GM12891 (cell line): ENCODE measurements at regions not wholly inside any gene's neighbourhood (a gene's known extent, or its start where the extent isn't known, plus 50 kb on each side); places are given as distances from the start of the nearest gene placed in this dataset.
A peak's percentile ranks its signal among the peaks of the same experiment; 100 is the strongest.

Experiments
- DNase-seq: peaks from one replicate; pipeline ENCODE4 v3.0.0; 2011; ENCODE audit warnings: low spot score; ENCODE audit not compliant: insufficient read length
- FAIRE-seq: peaks from 2 replicates; lab custom pipeline; 2011; peaks lifted over from hg19 to GRCh38; lab: Jason Lieb, UNC
- PAX5 ChIP-seq: IDR thresholded peaks from 2 replicates; pipeline ENCODE4 v1.6.1; 2011; ENCODE audit warnings: low read length, moderate library complexity, mild to moderate bottlenecking; ENCODE audit not compliant: insufficient read depth, severe bottlenecking
- POLR2A ChIP-seq: IDR thresholded peaks from 2 replicates; pipeline ENCODE4 v1.6.1; 2011; ENCODE audit warnings: low read depth, low read length, control low read depth
- POLR2AphosphoS5 ChIP-seq: IDR thresholded peaks from 2 replicates; pipeline ENCODE4 v1.6.1; 2011; ENCODE audit warnings: low read depth, low read length, control low read depth
- POU2F2 ChIP-seq: IDR thresholded peaks from 2 replicates; pipeline ENCODE4 v1.6.1; 2011; ENCODE audit warnings: low read depth, mild to moderate bottlenecking, control low read depth, low read length, moderate library complexity
- SPI1 ChIP-seq: IDR thresholded peaks from 2 replicates; pipeline ENCODE4 v1.6.1; 2011; ENCODE audit warnings: low read depth, low read length, control low read depth
- TAF1 ChIP-seq: IDR thresholded peaks from 2 replicates; pipeline ENCODE4 v1.6.1; 2011; ENCODE audit warnings: low read depth, low read length, control low read depth

GRCh38 chr12:115758877-115759620 lies 518.4 kb downstream of the MED13L start:
- TF ChIP-seq POLR2AphosphoS5: no peak
- no peak for TF ChIP-seq POU2F2
- no peak for FAIRE-seq
- DNase-seq: no peak

- no peak for TF ChIP-seq TAF1
- no peak for DNase-seq
- FAIRE-seq: no peak
Observed at GRCh38 chr12:115758183-115758582, 519.3 kb downstream of the MED13L start.

DNA sequence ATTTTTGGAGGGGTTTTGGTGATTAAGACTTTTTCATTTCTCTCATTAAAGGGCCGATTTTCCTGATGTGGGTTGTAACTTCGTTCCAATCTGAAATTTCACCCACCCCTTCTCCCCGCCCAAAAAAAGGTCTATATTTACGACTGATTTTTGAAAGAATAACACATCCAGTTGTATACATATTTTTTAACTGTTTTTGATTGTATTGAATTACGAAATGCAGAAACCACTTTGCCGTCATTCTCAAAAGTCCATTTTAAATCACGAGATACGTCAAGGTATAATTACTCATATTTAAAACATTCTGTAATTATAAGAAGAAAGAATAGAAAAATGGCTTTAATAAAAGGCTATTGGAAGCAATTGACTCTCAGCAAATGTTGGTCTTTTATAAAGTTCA lies 520.7 kb downstream of the MED13L start:
- FAIRE-seq: no peak
- no peak for DNase-seq
- no peak for TF ChIP-seq POLR2AphosphoS5
- TF ChIP-seq POLR2A: no peak
- no peak for TF ChIP-seq PAX5
- TF ChIP-seq POU2F2: no peak
- no peak for TF ChIP-seq SPI1
- no peak for TF ChIP-seq TAF1

DNA sequence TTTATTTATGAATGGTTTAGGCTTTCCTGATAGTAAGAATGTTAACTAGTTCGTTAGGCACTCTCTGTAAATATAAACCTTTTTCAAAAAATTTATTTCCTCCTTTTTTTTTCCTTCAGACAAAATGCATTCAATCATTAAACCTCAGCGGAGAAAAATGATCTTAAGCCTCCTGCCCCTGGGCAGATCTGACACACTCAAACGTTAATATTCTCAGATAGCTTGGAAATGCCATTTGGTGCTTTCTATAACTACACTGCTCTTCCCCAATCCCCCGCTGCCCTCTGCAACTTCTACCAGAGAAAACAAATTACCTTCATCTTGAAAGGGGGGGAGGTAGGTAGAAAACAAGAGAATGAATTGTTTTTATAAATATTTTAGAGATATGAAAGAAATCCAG lies 521.2 kb downstream of the MED13L start:
- TF ChIP-seq POLR2A: no peak
- no peak for TF ChIP-seq TAF1
- TF ChIP-seq POU2F2: no peak
- no peak for TF ChIP-seq POLR2AphosphoS5
- TF ChIP-seq PAX5: no peak
- no peak for TF ChIP-seq SPI1
- FAIRE-seq: no peak
- no peak for DNase-seq

- no peak for DNase-seq
- TF ChIP-seq PAX5 (no peak), POLR2A (no peak), POU2F2 (no peak), SPI1 (no peak), TAF1 (no peak), POLR2AphosphoS5 (no peak)
- FAIRE-seq: no peak
Observed at GRCh38 chr12:115755725-115756085, 521.8 kb downstream of the MED13L start.

GRCh38 chr12:115755061-115755724 lies 522.3 kb downstream of the MED13L start:
- DNase-seq (no peak), FAIRE-seq (no peak)
- TF ChIP-seq POU2F2 (no peak), POLR2A (no peak), SPI1 (no peak), PAX5 (no peak), POLR2AphosphoS5 (no peak), TAF1 (no peak)

DNA sequence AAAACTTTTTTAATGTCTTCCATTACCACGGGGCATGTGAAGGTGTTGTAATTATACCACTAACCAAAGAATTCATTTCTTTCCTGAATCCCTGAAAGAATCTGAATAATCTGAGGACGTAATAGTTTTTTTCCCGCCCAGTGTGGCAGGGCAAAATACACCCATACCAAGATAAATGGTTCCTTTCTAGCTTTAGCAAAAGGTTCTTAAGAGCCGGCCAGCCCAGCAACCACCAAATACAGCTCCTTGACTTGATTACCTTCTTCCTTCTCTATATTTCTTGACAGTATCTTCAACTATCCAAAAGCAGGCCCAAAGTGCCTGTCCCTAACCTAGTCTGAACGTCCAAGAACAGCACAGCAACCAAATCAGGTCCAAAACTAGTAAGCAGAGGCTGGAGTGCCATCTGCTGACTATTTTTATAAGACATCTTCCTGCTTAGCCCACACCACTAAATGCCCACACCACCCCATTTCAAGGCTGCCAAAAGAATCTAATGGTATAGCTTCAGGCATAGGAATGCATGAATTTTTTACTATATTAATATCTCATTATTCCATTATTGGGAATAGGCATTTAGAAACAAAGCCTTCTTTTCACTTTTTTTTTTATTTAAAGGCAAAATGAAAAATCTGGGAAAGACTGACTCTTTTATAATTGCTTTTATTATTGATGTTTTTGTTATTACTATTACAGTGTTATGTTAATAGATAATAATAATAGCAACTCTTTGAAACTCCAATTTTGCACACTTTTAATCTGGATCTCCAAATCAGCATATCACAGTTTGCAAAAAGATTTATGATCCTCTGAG lies 524.4 kb downstream of the MED13L start:
- FAIRE-seq (peak; percentile 59), DNase-seq (no peak)
- TF ChIP-seq TAF1: no peak
- TF ChIP-seq POLR2AphosphoS5: no peak
- no peak for TF ChIP-seq POLR2A
- no peak for TF ChIP-seq PAX5

DNA sequence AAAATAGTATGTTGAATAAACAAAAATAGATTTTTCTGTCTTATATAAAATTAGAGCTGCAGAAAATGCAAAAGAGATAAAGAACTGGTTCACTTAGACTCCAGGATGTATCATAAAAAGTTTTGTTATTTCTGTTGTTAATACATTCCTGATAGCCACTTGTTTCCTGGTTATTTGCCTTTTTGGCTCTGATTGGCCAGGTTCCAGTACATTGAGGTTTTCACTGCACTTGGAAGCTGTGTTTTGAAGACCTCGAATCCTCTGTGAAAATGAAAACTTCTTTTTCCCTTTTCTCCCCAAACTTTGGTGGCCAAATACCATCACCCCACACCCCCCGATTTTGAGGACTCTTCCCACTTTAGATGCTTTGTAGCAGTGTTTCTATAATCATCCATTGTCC lies 525.3 kb downstream of the MED13L start:
- DNase-seq: no peak
- FAIRE-seq: no peak
- TF ChIP-seq TAF1 (no peak), POLR2AphosphoS5 (no peak), PAX5 (no peak), POLR2A (no peak), POU2F2 (no peak), SPI1 (no peak)

DNA sequence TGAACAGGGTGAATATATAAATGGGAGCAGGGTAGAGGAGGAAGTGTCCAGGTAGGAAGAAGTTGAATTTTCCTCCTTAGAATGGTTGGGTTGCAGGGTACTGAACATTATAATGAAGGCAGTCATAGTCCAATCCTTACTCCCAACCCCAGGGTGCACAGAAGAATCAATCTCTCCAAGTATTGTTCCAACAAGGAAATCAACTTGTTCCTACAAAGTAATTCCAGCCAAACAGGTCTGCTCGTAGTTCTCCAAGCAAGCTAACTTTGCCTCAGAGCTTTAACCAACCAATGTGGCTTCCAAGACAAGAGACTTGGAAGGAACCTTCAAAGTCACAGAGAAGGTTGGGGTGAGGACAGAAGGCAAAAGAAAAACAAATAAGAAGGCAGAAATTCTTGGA lies 527.2 kb downstream of the MED13L start:
- TF ChIP-seq PAX5: no peak
- TF ChIP-seq SPI1: no peak
- no peak for TF ChIP-seq POLR2A
- no peak for TF ChIP-seq TAF1
- TF ChIP-seq POLR2AphosphoS5: no peak
- TF ChIP-seq POU2F2: no peak
- FAIRE-seq (no peak), DNase-seq (no peak)
